ENCODE measurements at regions not wholly inside any gene's neighbourhood (a gene's known extent, or its start where the extent isn't known, plus 50 kb on each side); places are given as distances from the start of the nearest gene placed in this dataset.

GRCh38 chrX:148159796-148160195 is 178.7 kb downstream of the FMR1NB start:
- TF ChIP-seq POLR2A (IDR thresholded peaks at IDR 0.05; ENCODE audit: extremely low read depth, insufficient read length) (no peak), CTCF (IDR thresholded peaks at IDR 0.05; ENCODE audit: low read depth, low read length) (no peak)
- TF ChIP-seq, protein P1, sequence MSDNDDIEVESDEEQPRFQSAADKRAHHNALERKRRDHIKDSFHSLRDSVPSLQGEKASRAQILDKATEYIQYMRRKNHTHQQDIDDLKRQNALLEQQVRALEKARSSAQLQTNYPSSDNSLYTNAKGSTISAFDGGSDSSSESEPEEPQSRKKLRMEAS (IDR thresholded peaks at IDR 0.05; ENCODE audit: low read depth, low read length) = no peak

Measured in NB4 (cell line).